Fibroblast of the conjunctiva (primary cell): ENCODE measurements at regions not wholly inside any gene's neighbourhood (a gene's known extent, or its start where the extent isn't known, plus 50 kb on each side); places are given as distances from the start of the nearest gene placed in this dataset.
A peak's percentile ranks its signal among the peaks of the same experiment; 100 is the strongest.

ENCODE experiments used
- DNase-seq: peaks from one replicate; pipeline ENCODE4 v3.0.0-alpha.2; 2010; ENCODE audit warnings: low read depth

DNA sequence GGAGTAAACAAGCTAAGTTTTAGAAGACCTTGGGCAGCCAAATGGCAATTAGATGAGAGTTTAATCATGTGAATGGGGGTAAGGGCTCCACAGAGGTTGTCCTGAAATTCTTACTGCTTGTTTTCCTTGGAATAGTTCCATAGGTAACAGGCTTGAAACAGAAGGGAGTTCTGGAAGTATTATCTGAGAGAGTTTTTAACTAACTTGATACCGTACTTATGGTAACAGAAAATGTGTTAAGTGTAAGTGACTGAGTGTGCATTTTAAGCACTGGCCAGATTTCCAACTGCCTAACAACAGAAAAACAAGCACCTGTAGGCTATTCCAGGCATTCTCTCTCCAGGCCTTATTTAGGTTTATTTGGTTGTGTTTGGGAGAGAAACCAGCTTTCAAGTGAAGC lies 414.6 kb upstream of the PDE3A start:
- DNase-seq: no peak

DNA sequence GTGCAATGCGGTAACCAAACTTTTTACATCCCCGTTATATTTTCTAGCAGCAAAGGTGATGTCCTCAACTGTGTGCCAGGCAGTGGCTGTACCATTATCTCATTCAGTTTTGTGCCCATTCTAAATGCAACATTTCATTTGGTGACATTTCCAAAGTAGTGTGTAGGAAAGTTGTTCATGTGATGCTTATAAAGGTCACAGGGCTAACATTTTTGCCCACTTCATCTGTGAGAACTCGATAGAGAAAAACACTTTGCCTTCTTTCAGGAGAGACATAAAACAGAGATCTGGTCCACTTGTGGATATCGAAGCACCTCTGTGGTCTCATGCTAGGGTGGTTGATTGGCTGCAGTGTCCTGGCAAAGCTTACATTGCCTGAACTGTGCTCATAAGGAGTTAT lies 414.2 kb upstream of the PDE3A start:
- DNase-seq: no peak

DNA sequence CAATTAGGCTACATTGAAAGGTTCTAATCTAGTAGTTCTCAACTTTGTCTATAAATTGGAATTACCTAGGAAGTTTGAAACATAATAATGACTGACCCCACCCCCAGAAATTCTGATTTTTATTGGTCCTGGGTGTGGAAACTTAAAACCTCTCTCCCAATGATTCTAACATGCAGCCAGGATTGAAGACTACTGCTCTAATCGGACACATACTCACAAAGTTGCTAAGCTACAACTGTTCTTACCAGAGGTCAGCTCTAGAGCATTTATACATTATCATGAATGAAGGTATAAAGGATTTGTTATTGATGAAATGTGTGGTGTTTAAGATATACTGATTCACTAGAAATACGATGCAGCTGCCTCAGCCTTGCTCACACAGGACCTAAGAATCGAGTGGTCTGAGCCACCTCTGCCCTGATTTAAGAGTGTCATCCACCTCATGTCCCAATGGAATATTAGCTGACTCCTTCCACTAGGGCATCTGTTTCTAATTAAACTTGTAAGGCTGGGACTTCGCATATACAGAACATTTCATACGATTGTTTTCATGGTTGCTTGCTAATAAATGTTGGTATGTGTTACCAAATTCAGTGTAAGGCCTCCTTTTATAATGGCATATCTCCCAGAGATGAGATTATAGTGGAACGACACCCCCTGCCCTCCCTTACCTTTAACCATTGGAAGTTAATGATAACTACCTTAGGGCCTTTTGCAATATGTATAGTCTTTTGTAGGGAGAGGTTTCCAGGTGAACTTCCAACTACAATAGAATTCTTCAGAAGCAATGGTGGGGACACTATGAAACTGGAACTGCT lies 410.8 kb upstream of the PDE3A start:
- peak; percentile 48 for DNase-seq

DNA sequence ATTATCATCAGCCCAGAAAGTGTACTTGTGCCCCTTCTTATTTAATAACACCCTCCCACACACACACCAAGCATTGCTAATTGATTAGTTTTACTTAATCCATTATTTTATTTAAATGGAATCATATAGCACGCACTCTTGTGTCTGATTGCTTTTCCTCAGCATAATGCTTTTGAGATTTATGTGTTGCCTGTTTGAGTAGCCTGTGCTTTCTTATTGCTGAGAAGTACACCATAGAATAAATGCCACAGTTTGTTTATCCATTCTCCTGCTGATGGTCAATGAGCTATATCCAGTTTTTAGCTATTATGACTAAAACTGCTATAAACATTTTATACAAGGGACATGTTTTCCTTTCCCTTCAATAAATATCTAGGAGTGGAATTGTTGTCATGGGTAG lies 409.9 kb upstream of the PDE3A start:
- DNase-seq: no peak

DNA sequence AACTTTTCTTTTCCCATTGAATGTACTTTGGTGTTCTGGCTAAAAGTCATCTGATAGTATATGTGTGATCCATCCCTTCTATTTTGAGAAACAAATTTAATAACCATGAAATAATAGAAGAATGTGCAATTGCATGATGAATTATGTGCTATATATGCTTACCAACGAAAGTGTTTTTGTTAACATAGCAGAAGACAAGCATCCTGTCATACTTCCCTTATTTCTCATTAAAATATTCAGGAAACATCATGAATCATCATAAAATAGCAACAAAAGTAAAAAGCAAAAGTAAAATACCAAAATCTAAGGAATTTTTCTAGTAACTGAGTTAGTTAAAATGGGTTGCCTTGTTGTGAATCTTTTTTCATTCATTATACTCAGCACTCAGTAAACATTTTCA lies 409.0 kb upstream of the PDE3A start:
- no peak for DNase-seq

DNA sequence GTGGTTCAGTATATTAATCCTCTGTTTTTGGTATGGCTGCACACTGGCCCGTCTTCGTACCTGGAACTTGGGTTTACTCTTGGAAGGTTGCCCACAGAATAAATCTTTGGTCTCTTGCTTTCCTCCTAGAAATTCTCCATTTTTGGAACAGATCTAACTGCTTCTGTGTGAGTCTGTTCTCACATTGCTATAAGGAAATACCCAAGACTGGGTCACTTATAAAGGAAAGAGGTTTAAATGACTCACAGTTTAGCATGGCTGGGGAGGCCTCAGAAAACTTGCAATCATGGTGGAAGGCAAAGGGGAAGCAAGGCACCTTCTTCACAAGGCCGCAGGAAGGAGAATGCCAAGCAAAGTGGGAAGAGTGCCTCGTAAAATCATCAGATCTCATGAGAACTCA lies 407.8 kb upstream of the PDE3A start:
- DNase-seq: no peak

DNA sequence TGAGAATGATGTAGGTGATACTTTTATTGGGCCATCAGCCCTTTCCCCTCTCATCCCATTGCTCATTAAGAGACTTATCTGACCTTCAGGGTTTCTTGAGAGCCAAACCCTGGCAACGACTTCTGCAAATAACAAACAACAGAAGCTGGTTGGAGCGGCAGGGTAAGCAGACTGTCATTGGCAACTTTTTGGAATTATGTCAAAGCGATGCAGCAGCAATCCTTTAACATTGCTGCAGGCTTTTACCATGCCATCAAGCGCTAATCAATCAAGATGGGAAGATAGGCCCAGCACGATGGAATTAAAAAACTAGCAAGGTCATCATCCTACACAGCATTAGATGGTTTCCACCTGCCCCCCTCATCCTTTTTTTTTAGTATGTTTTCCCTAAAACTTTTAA lies 406.1 kb upstream of the PDE3A start:
- DNase-seq: no peak

DNA sequence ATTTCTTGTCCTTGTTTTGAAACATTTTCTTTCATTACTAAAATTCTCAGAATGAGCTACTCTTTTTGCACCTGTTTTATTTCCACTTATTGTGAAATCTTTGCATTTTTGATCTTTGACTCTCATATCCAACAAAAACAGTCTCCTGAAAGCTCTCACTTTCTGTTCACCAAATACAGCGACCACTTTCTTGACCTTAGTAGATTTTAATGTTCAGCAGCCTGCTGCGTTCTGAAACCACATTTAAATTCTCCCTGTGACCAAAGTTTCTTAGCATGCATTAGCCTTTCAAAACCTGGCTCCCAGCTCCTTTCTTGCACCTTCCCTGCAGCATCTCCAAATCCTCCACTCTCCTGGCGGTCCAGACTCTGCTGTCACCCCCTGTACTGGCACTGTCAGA lies 404.4 kb upstream of the PDE3A start:
- no peak for DNase-seq

DNA sequence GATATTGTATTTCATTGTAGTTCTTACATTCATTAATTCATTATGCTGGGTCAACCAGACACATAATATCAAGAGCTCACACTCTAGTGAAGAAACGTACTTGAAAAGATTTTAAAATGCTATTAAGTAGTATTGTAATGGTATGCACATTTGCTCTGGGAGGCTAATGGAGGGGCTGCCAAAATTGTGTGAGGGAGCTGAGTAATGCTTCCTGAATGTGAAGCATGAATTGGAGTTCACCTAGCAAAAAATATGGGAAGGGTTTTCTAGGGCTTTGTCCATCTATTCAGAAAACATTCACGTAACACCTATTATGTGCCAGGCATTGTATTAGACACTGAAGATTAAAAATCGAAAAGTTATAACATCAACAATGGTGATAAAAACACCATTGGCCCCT lies 403.8 kb upstream of the PDE3A start:
- no peak for DNase-seq

DNA sequence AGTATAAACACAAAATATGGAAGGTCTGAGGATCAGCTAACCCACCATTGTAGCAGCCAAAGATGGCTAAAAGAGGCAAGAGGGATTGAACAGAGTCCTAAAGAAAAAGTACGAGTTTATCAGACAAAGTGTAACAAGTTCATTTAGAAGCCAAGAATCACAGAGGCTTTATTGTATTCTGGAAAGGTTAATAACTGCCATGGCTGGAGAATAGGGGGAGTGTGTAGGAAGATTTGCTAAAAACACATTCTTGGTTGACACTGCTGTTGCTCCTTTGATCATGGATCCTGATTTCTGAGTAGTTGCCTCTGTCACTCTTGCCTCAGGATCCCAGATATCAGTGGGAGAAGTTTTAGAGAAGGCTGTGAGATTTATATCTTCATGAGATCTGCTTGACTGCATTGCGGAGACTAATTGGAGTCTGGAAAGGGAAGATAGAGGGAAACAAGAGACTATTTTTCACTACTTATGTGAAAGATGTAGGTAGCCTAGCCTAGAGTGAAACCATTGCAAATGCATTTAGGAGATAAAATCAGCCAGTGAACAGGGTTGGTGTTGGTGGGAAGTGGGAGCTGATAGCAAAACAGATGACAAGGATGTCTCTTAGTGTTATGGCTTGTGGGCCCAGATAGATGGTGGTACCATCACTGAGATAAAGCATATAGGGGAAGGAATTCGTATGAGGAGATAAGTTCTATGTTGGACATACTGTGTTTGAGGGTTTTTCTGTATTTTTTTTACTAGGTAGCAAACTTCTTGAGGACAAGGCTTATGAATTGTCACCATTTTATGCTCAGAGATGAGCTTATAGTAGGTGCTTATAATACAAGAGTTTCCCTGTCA lies 402.9 kb upstream of the PDE3A start:
- no peak for DNase-seq

DNA sequence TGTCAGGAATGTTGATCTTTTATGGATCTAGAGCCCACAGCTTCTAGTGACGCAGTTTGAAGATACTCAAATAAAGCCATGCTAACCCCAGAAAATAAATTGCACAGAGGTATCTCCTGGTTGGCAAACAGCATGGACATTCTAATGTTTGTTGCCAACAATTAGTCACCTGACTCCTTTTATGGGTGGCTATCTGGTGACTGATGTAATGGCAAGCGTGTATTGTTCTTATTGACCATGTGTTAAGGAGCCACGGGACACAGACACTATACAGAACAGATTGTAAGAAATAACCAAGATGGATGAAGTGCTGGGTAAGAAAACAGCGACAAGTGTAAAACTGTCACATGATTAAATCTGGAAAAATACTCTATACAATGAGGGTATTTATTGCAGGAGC lies 401.3 kb upstream of the PDE3A start:
- DNase-seq: no peak

DNA sequence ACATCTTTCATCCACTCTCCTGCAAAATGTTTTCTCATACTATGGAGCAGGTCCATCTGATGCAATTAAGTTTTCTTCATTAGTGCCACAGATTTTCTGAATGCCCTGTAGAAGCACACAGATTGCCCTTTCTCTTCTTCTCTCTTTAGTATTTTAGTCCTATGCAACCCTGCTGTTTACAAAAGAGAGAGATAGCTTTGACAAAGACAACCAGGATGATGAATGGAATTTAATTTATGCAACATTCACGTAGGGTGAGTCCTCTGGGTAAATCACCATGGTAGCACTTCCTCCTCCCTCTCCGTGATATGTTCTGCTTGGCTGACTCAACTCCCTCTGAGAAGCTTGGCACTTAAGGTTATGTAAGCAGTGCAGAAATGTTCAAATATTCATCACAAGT lies 400.9 kb upstream of the PDE3A start:
- DNase-seq: peak; percentile 86

DNA sequence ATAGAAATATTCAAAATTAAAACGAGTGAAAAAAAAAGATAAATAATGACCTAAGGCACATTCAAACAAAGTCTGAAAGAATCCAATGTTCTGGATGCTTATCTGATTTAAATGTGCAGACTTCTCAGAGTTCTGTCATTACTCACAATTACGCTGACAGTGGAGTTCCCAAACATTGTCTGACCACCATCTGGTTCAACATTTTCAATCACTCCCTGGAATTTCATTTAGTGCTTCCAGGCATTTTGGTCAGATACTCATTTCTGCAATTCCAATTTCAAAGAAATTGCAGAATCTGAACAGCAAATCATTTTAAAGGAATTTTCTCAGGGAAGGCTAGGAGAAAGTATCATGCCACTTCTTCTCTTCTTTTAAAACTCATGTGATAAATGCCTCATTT lies 398.2 kb upstream of the PDE3A start:
- no peak for DNase-seq

DNA sequence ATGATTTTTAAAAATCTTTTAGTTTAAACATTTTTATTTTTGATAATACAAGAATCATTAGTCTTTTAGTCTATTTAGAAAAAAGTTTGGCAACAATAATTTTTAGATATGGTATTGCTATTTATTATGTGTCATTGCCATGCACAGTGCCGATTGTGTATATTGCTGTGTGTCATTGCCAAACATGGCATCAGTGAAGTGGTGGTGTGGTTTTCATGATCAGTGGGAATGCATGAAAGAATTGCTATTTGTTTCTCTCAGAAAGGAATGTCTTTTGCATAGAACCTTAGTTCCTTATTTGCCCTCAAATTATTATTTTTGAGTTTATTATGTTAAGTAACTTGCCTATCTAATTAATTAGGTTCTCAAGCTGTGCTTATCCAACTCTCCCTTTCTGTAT lies 397.5 kb upstream of the PDE3A start:
- DNase-seq: no peak

DNA sequence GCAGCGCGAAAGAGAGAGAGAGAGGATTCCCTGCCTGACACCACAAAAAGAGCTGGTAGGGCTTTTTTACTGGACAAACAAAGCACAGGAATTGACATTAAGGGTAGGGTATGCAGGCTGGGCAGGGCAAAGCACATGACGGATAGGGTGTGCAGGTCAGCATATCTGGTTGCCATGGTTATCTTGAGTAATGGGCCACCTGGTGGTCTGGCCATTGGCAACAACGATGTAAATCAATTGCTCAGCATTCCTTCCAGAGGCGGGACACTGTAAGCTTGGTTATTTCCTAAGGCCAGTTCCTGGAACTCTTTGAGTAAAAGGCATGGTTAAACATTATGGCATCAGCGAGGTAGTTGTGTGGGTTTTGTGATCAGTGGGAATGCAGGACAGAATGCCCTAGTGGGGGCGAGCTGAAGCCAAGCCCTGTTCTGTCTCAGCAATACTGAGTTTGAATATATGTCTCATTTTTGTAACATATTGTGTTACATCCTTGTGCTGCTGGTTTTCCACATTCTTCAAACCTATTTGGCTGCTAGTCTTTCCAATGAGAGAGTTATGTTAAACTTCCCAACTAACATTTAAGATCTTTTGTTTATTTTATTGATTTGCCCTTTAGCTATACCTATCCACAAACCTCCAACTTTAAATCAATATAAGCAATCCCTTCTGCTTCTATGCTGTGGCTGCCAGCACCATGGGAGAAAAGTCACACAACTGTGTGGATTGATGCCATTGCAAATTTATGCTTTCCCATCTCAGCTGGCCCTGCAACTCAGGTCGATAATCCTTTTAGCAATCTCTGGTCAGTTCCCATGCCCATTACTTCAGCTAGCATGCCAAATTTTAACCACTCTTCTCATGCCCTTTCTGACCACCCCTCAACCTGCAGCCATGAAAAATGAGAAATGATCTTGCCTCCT lies 396.7 kb upstream of the PDE3A start:
- DNase-seq: no peak

DNA sequence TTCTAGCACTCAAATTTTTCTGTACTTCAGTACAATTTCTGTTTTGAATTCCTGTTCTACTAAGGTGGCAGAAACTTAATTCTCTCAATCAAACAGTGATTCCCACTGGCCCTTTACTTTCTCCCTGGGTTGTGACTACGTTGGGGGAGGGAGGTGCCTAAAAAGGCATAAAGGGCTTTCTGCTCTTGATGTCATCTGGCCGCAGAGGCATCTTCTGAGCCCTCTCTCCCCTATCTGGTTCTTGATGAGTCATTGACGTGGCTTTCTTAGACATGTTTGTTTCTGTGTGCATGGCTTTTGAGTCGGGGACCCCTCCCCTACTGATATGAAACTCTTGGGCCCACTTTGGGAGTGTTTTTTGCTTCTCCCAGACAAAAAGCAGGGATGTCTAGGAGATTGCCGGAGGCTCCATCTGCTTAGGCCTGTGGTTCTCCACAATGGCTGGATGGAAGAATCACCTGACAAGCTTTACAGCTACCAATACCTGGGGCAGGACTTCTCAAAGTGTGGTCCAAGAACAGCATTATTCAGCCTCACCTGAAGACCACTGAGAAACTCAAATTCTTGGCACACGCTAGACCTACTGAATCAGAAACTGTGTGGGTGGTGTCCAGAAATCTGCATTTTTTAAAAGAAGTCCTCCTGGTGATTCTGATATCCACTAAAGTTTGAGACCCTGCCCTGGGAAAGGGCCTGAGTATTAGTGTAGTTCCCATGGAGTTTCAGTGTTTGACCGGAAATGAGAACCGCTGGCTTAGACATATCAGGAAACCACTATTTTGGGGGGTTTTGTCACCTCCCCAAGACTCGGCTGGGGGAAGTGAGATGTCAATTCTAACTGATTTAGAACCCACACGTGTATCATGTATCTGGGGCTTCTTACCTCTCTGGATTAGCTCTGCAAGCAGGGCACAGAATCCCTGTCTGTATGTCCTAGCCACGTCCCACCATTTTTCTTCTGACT lies 395.7 kb upstream of the PDE3A start:
- DNase-seq: no peak

DNA sequence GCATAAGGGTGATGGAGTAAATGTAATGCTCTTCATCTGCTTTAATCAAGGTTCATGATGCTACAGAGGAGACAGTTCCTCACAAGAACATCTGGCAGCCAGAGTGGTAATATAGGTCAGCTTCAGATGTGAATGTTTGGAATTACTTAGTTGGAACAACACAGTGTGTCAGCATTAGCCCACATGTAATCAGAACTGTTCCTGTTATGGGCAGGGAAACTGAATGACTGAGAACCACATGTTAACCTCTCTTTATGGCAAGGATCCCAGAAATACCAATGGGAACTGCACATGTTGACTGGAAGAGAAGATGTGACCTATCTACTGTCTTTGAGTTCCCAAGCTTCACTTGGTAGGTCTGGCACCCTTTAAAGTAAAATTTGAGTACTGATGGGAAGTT lies 390.1 kb upstream of the PDE3A start:
- DNase-seq: peak; percentile 93

DNA sequence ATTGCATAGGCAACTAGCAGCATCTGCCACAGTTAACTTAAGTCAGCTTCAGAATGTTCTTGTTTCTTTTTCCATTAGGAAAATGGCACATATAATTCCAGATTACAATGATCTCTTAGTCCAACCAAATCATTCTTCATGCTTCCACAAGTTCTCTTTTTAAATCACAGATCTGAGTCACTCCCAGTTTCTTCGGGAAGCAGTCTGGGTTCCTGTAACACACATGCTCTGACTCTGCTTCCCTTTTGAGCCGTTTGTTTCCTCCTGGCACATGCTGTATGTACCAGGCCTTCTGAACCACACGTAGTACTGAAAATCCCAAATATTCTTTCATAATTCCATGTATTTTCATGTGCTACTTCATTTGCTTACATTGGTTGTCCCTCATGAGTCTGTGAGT lies 388.8 kb upstream of the PDE3A start:
- DNase-seq: no peak

DNA sequence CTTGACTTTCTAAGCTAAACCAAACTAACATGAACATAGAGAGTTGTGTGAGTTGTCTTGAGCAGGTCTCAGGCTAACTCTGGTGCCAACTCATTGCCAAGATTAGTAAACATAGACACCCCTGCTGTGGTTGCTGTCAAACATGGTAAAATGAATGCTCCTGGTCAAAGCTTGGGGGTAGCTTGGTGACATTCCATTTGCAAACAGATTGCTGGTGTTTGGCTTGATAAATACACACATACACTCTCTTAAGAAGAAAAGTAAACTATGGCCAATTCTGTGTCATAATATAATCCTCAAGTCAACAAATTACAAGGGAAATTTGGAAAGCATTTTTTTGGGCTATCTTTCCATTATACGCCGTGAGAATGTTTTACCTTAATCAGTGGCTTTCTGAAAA lies 386.4 kb upstream of the PDE3A start:
- no peak for DNase-seq

DNA sequence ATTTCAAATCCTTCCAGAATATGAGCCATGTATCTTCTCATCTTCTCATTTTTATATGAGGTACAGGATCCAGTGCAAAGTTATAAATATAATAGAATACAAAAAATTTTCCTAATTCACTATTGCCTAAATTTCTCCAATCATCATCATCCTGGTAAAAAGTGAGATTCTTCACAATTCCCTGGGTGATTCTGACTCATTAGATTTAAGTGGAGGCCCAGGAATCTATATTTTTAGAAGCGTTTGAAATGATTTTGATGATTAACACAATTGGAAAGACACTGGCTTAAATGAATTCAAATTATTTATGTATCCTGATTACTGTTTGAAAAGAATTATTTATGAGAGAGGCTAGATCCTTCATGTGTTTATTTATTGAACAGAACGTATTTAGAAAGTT lies 380.3 kb upstream of the PDE3A start:
- DNase-seq: no peak

DNA sequence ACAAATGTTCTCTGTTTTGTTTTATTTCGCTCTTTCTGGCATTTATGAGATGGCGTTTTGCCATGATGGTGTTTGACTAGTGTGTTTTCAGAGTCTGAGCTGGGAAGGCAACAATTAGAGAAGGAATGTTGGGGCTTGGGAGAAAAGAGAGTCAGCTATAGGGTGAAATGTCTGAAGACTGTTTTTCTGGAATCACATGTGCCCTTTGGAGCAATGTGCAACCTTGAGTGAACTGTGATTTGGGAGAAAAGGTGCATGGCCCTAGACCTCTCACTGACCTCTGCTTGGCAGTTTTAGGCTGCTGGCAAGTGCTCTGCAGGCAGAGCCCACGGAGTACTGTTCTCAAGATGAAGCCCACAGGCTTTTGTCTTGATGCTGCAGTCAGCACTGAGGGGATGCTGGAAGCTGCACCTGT lies 379.9 kb upstream of the PDE3A start:
- DNase-seq: peak; percentile 26
